ENCODE measurements at regions not wholly inside any gene's neighbourhood (a gene's known extent, or its start where the extent isn't known, plus 50 kb on each side); places are given as distances from the start of the nearest gene placed in this dataset.
A peak's percentile ranks its signal among the peaks of the same experiment; 100 is the strongest.

DNA sequence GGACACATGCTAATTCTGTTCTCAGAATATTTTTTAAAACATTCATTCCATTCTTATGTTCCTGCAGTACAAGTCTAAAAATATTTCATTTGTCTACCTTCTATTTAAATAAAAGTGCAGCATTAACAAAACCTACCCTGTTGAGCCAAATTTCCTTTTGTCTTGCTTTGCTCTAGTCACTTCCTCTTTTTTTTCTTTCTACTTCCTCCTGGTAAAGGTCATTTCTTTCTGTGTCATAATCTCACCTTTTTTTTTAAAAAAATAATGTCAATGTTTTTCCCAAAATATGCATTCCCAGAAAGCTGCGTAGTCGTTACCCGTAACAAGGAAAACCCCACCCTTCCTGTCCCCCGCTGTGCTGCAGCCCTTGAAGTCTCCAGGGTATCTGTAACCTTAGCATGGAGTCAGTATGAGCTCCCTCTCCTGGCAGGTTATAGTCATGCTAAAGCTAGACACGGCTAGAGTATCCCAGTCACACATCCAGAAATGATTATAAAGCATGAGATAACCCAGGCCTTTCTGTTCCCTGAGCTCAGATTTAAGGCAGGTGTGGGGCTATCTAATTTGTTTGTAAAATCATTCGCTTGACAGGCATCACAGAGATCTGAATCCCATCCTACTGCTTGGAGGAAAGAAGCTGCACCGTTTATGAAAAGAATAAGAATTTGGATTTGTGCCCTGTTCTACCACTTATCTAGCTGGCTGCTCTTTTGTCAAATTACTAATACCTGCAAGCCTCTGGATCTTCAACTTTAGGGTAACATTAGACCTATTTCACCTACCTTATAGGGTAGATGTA, 51.1 kb upstream of the EED start:
- ChIA-PET CTCF (interaction anchor here (0.6 to 5.6 kb wide), 32 partner anchors 10 to 151 kb away, joined by 3 to 87 read pairs (median 4); partner anchors contain the start of genes EED and PICALM), POLR2A (interaction anchor here (0.5 to 3.9 kb wide), 19 partner anchors 8 to 529 kb away, joined by 3 to 65 read pairs (median 5); partner anchors contain the start of genes EED and PICALM)
- Mint-ChIP-seq H3K36me3 (ENCODE audit: low read depth) (no peaks in the 10 kb centered on the region), H3K4me3 (peak overlapping the region; percentile 76), H3K9me3 (no peaks in the 10 kb centered on the region), H3K4me1 (peaks cover 30% of the 10 kb centered on the region), H3K27me3 (no peaks in the 10 kb centered on the region), H3K27ac (peak overlapping the region; percentile 92)
- TF ChIP-seq, protein P1, sequence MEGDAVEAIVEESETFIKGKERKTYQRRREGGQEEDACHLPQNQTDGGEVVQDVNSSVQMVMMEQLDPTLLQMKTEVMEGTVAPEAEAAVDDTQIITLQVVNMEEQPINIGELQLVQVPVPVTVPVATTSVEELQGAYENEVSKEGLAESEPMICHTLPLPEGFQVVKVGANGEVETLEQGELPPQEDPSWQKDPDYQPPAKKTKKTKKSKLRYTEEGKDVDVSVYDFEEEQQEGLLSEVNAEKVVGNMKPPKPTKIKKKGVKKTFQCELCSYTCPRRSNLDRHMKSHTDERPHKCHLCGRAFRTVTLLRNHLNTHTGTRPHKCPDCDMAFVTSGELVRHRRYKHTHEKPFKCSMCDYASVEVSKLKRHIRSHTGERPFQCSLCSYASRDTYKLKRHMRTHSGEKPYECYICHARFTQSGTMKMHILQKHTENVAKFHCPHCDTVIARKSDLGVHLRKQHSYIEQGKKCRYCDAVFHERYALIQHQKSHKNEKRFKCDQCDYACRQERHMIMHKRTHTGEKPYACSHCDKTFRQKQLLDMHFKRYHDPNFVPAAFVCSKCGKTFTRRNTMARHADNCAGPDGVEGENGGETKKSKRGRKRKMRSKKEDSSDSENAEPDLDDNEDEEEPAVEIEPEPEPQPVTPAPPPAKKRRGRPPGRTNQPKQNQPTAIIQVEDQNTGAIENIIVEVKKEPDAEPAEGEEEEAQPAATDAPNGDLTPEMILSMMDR (IDR thresholded peaks at IDR 0.05) = peak; percentile 50
- DNase-seq (peak; percentile 48), ATAC-seq (ENCODE audit: low read depth) (peak; percentile 96)
- intact Hi-C loops (cut with micrococcal nuclease) = loop anchor here (1.0 to 2.0 kb wide), 10 partner anchors 9 to 339 kb away; partner anchors contain the start of genes CCDC83 and PICALM

DNA sequence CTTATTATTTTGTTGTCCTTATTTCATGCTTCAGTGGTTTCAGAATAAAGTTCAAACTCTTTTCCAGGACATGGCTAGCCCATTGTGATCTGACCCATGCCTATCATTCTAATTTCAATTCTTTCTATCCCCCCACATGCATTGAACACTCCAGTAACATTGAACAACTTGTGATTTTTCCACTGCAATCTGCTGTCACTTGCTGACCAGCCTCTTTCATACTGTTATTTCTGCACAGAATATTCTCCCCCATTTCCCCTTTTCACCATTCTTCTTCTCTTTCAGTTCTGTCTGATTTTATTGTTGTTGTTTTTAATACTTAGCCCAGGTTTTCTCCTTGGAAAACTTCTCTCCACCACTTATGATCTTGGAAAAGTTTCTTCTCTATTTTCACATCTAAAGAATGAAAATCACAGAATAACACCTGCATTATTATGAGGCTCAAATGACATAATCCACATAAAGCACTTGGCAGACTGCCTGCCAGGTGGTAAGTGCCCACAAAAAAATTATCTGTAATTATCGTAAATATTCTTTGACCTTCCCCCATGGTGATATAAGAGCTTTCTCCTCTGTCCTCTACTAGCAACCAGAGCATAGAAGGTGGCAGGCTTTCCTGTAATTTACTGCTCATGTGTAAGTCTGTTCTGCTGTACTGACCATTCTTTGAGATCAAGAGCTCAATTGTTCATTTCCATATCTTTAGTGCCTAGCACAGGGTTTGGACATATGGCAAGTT, 51.9 kb upstream of the EED start:
- peak; percentile 18 for ATAC-seq (ENCODE audit: low read depth)
- no peak for DNase-seq

DNA sequence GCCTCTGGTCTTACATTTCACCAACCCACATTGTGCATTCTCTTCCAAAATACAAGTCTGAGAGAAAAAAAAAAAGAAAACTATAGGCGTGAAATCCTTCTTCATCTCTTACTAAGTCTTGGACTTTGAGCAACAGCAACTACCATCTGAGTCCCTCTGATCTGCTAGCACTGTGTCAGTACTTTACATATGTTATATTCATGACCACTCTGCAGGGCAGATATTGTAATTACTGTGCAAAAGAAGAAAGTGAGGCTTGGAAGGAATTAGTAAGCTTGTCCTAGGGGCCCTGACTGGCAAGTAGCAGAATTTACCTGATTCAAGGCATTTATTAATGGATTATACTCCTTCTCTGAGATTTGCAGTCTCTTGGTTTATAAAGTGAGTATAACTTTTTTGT, 52.7 kb upstream of the EED start:
- H3K4me1 Mint-ChIP-seq = peaks cover 30% of the 10 kb centered on the region
- no peaks in the 10 kb centered on the region for H3K9me3 Mint-ChIP-seq
- intact Hi-C loops (cut with micrococcal nuclease) = loop anchor here (2.0 kb wide), 3 partner anchors 31 to 337 kb away; partner anchors contain the start of gene CCDC83
- ChIA-PET CTCF (interaction anchor here (5.6 kb wide), 1 partner anchor 149 kb away, joined by 87 read pairs; no protein-coding TSS in a partner anchor), POLR2A (interaction anchor here (2.8 to 3.9 kb wide), 2 partner anchors 10 to 124 kb away, joined by 25 to 65 read pairs; partner anchors contain the start of gene PICALM)
- DNase-seq (no peak), ATAC-seq (ENCODE audit: low read depth) (no peak)
- no peaks in the 10 kb centered on the region for H3K36me3 Mint-ChIP-seq (ENCODE audit: low read depth)
- no peak overlapping the region for H3K27ac Mint-ChIP-seq
- TF ChIP-seq, protein P1 (IDR thresholded peaks at IDR 0.05) = no peak
- no peaks in the 10 kb centered on the region for H3K27me3 Mint-ChIP-seq
- H3K4me3 Mint-ChIP-seq = no peak overlapping the region

More for the DNA sequence above, 51.9 kb upstream of the EED start:
- ChIA-PET POLR2A (interaction anchor here (0.6 to 3.9 kb wide), 8 partner anchors 9 to 528 kb away, joined by 3 to 65 read pairs (median 9); partner anchors contain the start of gene PICALM), CTCF (interaction anchor here (0.8 to 5.6 kb wide), 19 partner anchors 11 to 150 kb away, joined by 3 to 87 read pairs (median 5); partner anchors contain the start of genes EED and PICALM)
- Mint-ChIP-seq H3K27me3 (no peaks in the 10 kb centered on the region), H3K4me1 (peaks cover 30% of the 10 kb centered on the region), H3K4me3 (peak overlapping the region; percentile 76), H3K9me3 (no peaks in the 10 kb centered on the region), H3K27ac (peak overlapping the region; percentile 92), H3K36me3 (ENCODE audit: low read depth) (no peaks in the 10 kb centered on the region)
- intact Hi-C loops (cut with micrococcal nuclease) = loop anchor here (1.0 to 2.0 kb wide), 10 partner anchors 10 to 338 kb away; partner anchors contain the start of genes CCDC83 and PICALM
- TF ChIP-seq, protein P1 (IDR thresholded peaks at IDR 0.05) = no peak

DNA sequence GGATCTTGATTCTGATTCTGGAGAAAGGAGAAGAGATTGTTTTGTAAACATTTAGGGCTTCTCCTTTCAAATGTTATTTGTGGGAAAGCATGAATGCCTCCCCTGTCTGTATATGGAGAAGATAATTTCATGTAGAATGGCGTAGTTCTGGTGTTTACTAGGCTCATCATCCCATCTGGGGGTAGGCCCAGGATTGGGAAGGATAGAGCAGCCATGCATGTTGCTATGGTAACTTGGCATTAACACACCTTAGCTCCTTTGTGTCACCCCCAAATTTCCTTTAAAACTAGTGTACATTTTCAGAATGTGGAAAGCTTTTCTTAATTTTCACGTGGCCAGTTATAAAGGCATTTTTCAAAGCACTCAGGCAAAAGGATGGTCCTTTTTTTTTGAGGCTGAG, 57.5 kb upstream of the EED start:
- peaks cover 10% of the 10 kb centered on the region for H3K4me1 Mint-ChIP-seq
- no peak overlapping the region for H3K4me3 Mint-ChIP-seq
- ChIA-PET POLR2A (interaction anchor here (0.6 to 1.0 kb wide), 2 partner anchors 11 to 20 kb away, joined by 4 to 6 read pairs; no protein-coding TSS in a partner anchor), CTCF (no interaction called here)
- H3K9me3 Mint-ChIP-seq = no peaks in the 10 kb centered on the region
- TF ChIP-seq, protein P1 (IDR thresholded peaks at IDR 0.05) = no peak
- no peaks in the 10 kb centered on the region for H3K36me3 Mint-ChIP-seq (ENCODE audit: low read depth)
- DNase-seq = no peak
- no peak overlapping the region for H3K27ac Mint-ChIP-seq
- no peak for ATAC-seq (ENCODE audit: low read depth)
- H3K27me3 Mint-ChIP-seq = no peaks in the 10 kb centered on the region
- intact Hi-C loops (cut with micrococcal nuclease) = no loop called here

All from activated B cell treated with CpG ODN at 0.5 μM for 24 hours (primary cell).